HEK293 (cell line): ENCODE measurements at regions not wholly inside any gene's neighbourhood (a gene's known extent, or its start where the extent isn't known, plus 50 kb on each side); places are given as distances from the start of the nearest gene placed in this dataset.

Source experiments
- CTCF ChIA-PET: fragments of 350-600 bp; formaldehyde crosslinking; extraction: SDS; loops from one replicate; lab custom pipeline; 2021; ENCODE audit warnings: antibody characterized with exemption; lab: Yijun Ruan, JAX
- POLR2A ChIA-PET: fragments of 300-600 bp; formaldehyde crosslinking; extraction: SDS; loops from one replicate; lab custom pipeline; 2020; ENCODE audit warnings: antibody characterized with exemption, inconsistent platforms; lab: Yijun Ruan, JAX
- H3K27ac ChIP-seq: fragments of 200-500 bp; sonication (Bioruptor generic); 2 replicates; pipeline ENCODE4 v1.5.1; 2014; ENCODE audit warnings: low read depth, low read length, control low read depth, inconsistent platforms; ENCODE audit errors: extremely low read depth
- H3K36me3 ChIP-seq, 2 experiments: fragments of 200-500 bp in 1 of 2; sonication (Bioruptor generic) in 1 of 2; 1 replicate in 1 of 2; 2 replicates in 1 of 2; pipeline ENCODE4 v1.5.1; 2014 to 2017; ENCODE audit warnings: inconsistent platforms in 2 of 2, low read length in 2 of 2; ENCODE audit not compliant: control insufficient read depth in 2 of 2, insufficient read depth in 1 of 2
- H3K4me1 ChIP-seq: fragments of 200-500 bp; sonication (Bioruptor generic); 2 replicates; pipeline ENCODE4 v1.5.1; 2014; ENCODE audit warnings: mild to moderate bottlenecking, low read length, inconsistent platforms; ENCODE audit not compliant: control insufficient read depth, insufficient read depth
- H3K4me3 ChIP-seq: 2 replicates; pipeline ENCODE4 v1.5.1; 2011; ENCODE audit warnings: low read depth, mild to moderate bottlenecking, control low read depth, low read length, moderate library complexity
- H3K9me3 ChIP-seq: fragments of 200-500 bp; sonication (Bioruptor generic); 2 replicates; pipeline ENCODE4 v1.5.1; 2014; ENCODE audit warnings: low read depth, low read length, inconsistent platforms; ENCODE audit not compliant: control insufficient read depth, insufficient read depth
- ELK4 ChIP-seq: IDR thresholded peaks from 2 replicates; pipeline ENCODE4 v1.6.1; 2011; ENCODE audit warnings: mild to moderate bottlenecking, low read depth, low read length, borderline replicate concordance
- MEIS1 ChIP-seq: sonication (generic); formaldehyde crosslinking; IDR thresholded peaks from 2 replicates; pipeline ENCODE4 v1.8.1; 2022; ENCODE audit warnings: missing genetic modification reagents, mild to moderate bottlenecking, borderline replicate concordance
- RBAK ChIP-seq: fragments of 450-650 bp; formaldehyde crosslinking; IDR thresholded peaks from 2 replicates; pipeline ENCODE4 v1.5.1; 2016; ENCODE audit warnings: missing biosample characterization, missing genetic modification characterization
- TSHZ1 ChIP-seq: fragments of 450-650 bp; formaldehyde crosslinking; IDR thresholded peaks from 2 replicates; pipeline ENCODE4 v1.5.1; 2016; ENCODE audit warnings: missing biosample characterization, missing genetic modification characterization, borderline replicate concordance
- ZBTB11 ChIP-seq: fragments of 450-650 bp; formaldehyde crosslinking; conservative IDR thresholded peaks from 2 replicates; pipeline ENCODE4 v1.5.1; 2016; ENCODE audit warnings: low read depth, missing biosample characterization, missing genetic modification characterization
- ZBTB21 ChIP-seq: fragments of 450-650 bp; formaldehyde crosslinking; IDR thresholded peaks from 2 replicates; pipeline ENCODE4 v1.5.1; 2017; ENCODE audit warnings: missing biosample characterization, missing genetic modification characterization
- ZNF184 ChIP-seq: fragments of 450-650 bp; IDR thresholded peaks from 2 replicates; pipeline ENCODE4 v1.5.1; 2018; ENCODE audit warnings: missing biosample characterization, mild to moderate bottlenecking, missing genetic modification characterization
- ZNF324 ChIP-seq: fragments of 450-650 bp; formaldehyde crosslinking; IDR thresholded peaks from 2 replicates; pipeline ENCODE4 v1.5.1; 2016; ENCODE audit warnings: missing biosample characterization, missing genetic modification characterization
- ZNF341 ChIP-seq: fragments of 450-650 bp; formaldehyde crosslinking; IDR thresholded peaks from 2 replicates; pipeline ENCODE4; 2016; ENCODE audit warnings: low read depth, missing biosample characterization, missing genetic modification characterization
- ZNF398 ChIP-seq: fragments of 450-650 bp; formaldehyde crosslinking; IDR thresholded peaks from 2 replicates; pipeline ENCODE4 v1.5.1; 2017; ENCODE audit warnings: missing biosample characterization, missing genetic modification characterization
- ZNF561 ChIP-seq: fragments of 450-650 bp; IDR thresholded peaks from 2 replicates; pipeline ENCODE4 v1.5.1; 2018; ENCODE audit warnings: missing biosample characterization, missing genetic modification characterization, borderline replicate concordance
- ZNF600 ChIP-seq: fragments of 450-650 bp; formaldehyde crosslinking; IDR thresholded peaks from 2 replicates; pipeline ENCODE4 v1.5.1; 2016; ENCODE audit warnings: missing biosample characterization, missing genetic modification characterization
- ZNF629 ChIP-seq: fragments of 450-650 bp; formaldehyde crosslinking; IDR thresholded peaks from 2 replicates; pipeline ENCODE4 v1.5.1; 2017; ENCODE audit warnings: missing biosample characterization, missing genetic modification characterization
- ZNF660 ChIP-seq: fragments of 450-650 bp; IDR thresholded peaks from 2 replicates; pipeline ENCODE4 v1.5.1; 2018; ENCODE audit warnings: missing biosample characterization, mild to moderate bottlenecking, missing genetic modification characterization
- ZNF664 ChIP-seq: fragments of 450-650 bp; formaldehyde crosslinking; IDR thresholded peaks from 2 replicates; pipeline ENCODE4 v1.5.1; 2016; ENCODE audit warnings: missing biosample characterization, missing genetic modification characterization
- ZNF843 ChIP-seq: fragments of 450-650 bp; formaldehyde crosslinking; IDR thresholded peaks from 2 replicates; pipeline ENCODE4 v1.5.1; 2016; ENCODE audit warnings: missing biosample characterization, missing genetic modification characterization

GRCh38 chrX:5306654-5307121 lies 922.0 kb downstream of the NLGN4X start (continued):
- TF ChIP-seq TSHZ1 (tag by site-specific recombination) (no peak), ZNF561 (tag by site-specific recombination) (no peak), ZNF629 (tag by site-specific recombination) (no peak), ZNF600 (tag by site-specific recombination) (no peak), ELK4 (no peak), ZNF660 (tag by site-specific recombination) (no peak), ZNF398 (tag by site-specific recombination) (no peak), ZNF664 (tag by site-specific recombination) (no peak), ZBTB11 (tag by site-specific recombination) (no peak), ZBTB21 (no peak), ZNF324 (tag by site-specific recombination) (no peak)
- TF ChIP-seq, all 188 proteins: peak for 0

- POLR2A ChIA-PET = no interaction called here
- CTCF ChIA-PET = interaction anchor here (0.6 kb wide), 1 partner anchor 984 kb away, joined by 3 read pairs; no protein-coding TSS in a partner anchor
- H3K27ac ChIP-seq = no peak overlapping the region
- no peaks in the 10 kb centered on the region for H3K9me3 ChIP-seq
- TF ChIP-seq ZNF184 (tag by site-specific recombination) (no peak), ZNF843 (tag by site-specific recombination) (no peak), ZNF341 (tag by site-specific recombination) (no peak), RBAK (tag by site-specific recombination) (no peak), MEIS1 (CRISPR knock-in tag) (no peak)
- no peaks in the 10 kb centered on the region for H3K4me1 ChIP-seq
- H3K4me3 ChIP-seq = no peak overlapping the region
- H3K36me3 ChIP-seq = no peaks in the 10 kb centered on the region
Measured at GRCh38 chrX:5305452-5305851, 923.2 kb downstream of the NLGN4X start.
